Activated CD4-positive, alpha-beta T cell treated with anti-CD3 and anti-CD28 coated beads, Interleukin-2, amount 10 ng/mL, durations not matched to agents 7 days and 5 days (primary cell): ENCODE measurements at regions not wholly inside any gene's neighbourhood (a gene's known extent, or its start where the extent isn't known, plus 50 kb on each side); places are given as distances from the start of the nearest gene placed in this dataset.
"Not testable (repeated sequence)": the region's sequence is repeated elsewhere in the genome, so short reads cannot be mapped to it uniquely, and the experiment has no call there.

Experiments used
- CTCF ChIA-PET: fragments of 350-600 bp; sonication (Branson Sonifier 250); formaldehyde crosslinking; loops from one replicate; lab custom pipeline; 2021; ENCODE audit warnings: antibody characterized with exemption; lab: Charles Lee
- POLR2A ChIA-PET: fragments of 350-600 bp; sonication (Branson Sonifier 250); formaldehyde crosslinking; loops from one replicate; lab custom pipeline; 2021; ENCODE audit warnings: antibody characterized with exemption; lab: Charles Lee
- DNase-seq: peaks from one replicate; pipeline ENCODE4 v3.0.0-alpha.2; 2020
- H3K27ac Mint-ChIP-seq: one replicate; pipeline ENCODE4 v1.8.0; 2021; ENCODE audit warnings: mild to moderate bottlenecking, moderate library complexity, mixed read lengths
- H3K27me3 Mint-ChIP-seq: one replicate; pipeline ENCODE4 v1.8.0; 2021; ENCODE audit warnings: mixed read lengths
- H3K36me3 Mint-ChIP-seq: one replicate; pipeline ENCODE4 v1.8.0; 2021; ENCODE audit warnings: low read depth, mixed read lengths
- H3K4me1 Mint-ChIP-seq: one replicate; pipeline ENCODE4 v1.8.0; 2021; ENCODE audit warnings: mixed read lengths
- H3K4me3 Mint-ChIP-seq: one replicate; pipeline ENCODE4 v1.8.0; 2021; ENCODE audit warnings: mild to moderate bottlenecking, moderate library complexity, mixed read lengths
- H3K9me3 Mint-ChIP-seq: one replicate; pipeline ENCODE4 v1.8.0; 2021; ENCODE audit warnings: mixed read lengths

- H3K27ac Mint-ChIP-seq: no peak overlapping the region
- H3K9me3 Mint-ChIP-seq: no peaks in the 10 kb centered on the region
- H3K27me3 Mint-ChIP-seq: no peaks in the 10 kb centered on the region
Observed at GRCh38 chr20:22684072-22684762, 99.8 kb upstream of the FOXA2 start.

GRCh38 chr20:22684763-22685443 lies 100.5 kb upstream of the FOXA2 start:
- POLR2A ChIA-PET: no interaction called here
- no peaks in the 10 kb centered on the region for H3K4me1 Mint-ChIP-seq
- H3K27me3 Mint-ChIP-seq: no peaks in the 10 kb centered on the region
- no peaks in the 10 kb centered on the region for H3K9me3 Mint-ChIP-seq
- CTCF ChIA-PET: interaction anchor here (0.6 kb wide), 1 partner anchor 212 kb away, joined by 5 read pairs; no protein-coding TSS in a partner anchor
- no peak for DNase-seq
- no peak overlapping the region for H3K4me3 Mint-ChIP-seq
- H3K27ac Mint-ChIP-seq: no peak overlapping the region
- no peaks in the 10 kb centered on the region for H3K36me3 Mint-ChIP-seq

More at GRCh38 chr20:22684072-22684762, 99.8 kb upstream of the FOXA2 start:
- no peaks in the 10 kb centered on the region for H3K4me1 Mint-ChIP-seq
- H3K4me3 Mint-ChIP-seq: no peak overlapping the region
- H3K36me3 Mint-ChIP-seq: no peaks in the 10 kb centered on the region
- ChIA-PET CTCF (no interaction called here), POLR2A (no interaction called here)
- peak; percentile 45 for DNase-seq

- Mint-ChIP-seq H3K27ac (no peak overlapping the region), H3K36me3 (no peaks in the 10 kb centered on the region), H3K27me3 (no peaks in the 10 kb centered on the region), H3K9me3 (no peaks in the 10 kb centered on the region), H3K4me1 (no peaks in the 10 kb centered on the region), H3K4me3 (no peak overlapping the region)
- DNase-seq: no peak
- POLR2A ChIA-PET: no interaction called here
- CTCF ChIA-PET: no interaction called here
Observed at GRCh38 chr20:22686097-22686496, 101.7 kb upstream of the FOXA2 start.

GRCh38 chr20:22687676-22688349 lies 103.4 kb upstream of the FOXA2 start:
- no peak for DNase-seq
- ChIA-PET POLR2A (no interaction called here), CTCF (no interaction called here)
- no peaks in the 10 kb centered on the region for H3K27me3 Mint-ChIP-seq
- H3K27ac Mint-ChIP-seq: no peak overlapping the region
- H3K9me3 Mint-ChIP-seq: no peaks in the 10 kb centered on the region
- H3K36me3 Mint-ChIP-seq: no peaks in the 10 kb centered on the region
- H3K4me3 Mint-ChIP-seq: no peak overlapping the region
- no peaks in the 10 kb centered on the region for H3K4me1 Mint-ChIP-seq

- CTCF ChIA-PET: no interaction called here
- Mint-ChIP-seq H3K4me3 (no peak overlapping the region), H3K36me3 (no peaks in the 10 kb centered on the region), H3K4me1 (no peaks in the 10 kb centered on the region), H3K27ac (no peak overlapping the region), H3K9me3 (no peaks in the 10 kb centered on the region), H3K27me3 (no peaks in the 10 kb centered on the region)
- POLR2A ChIA-PET: no interaction called here
- DNase-seq: no peak
Observed at GRCh38 chr20:22688485-22688884, 104.1 kb upstream of the FOXA2 start.

- Mint-ChIP-seq H3K4me1 (no peaks in the 10 kb centered on the region), H3K27me3 (no peaks in the 10 kb centered on the region), H3K27ac (no peak overlapping the region), H3K9me3 (no peaks in the 10 kb centered on the region), H3K4me3 (no peak overlapping the region), H3K36me3 (no peaks in the 10 kb centered on the region)
- ChIA-PET POLR2A (no interaction called here), CTCF (no interaction called here)
- DNase-seq: no peak
Observed at GRCh38 chr20:22689266-22689665, 104.9 kb upstream of the FOXA2 start.

- ChIA-PET POLR2A (no interaction called here), CTCF (interaction anchor here (2.6 kb wide), 1 partner anchor 10 kb away, joined by 10 read pairs; no protein-coding TSS in a partner anchor)
- H3K4me1 Mint-ChIP-seq: no peaks in the 10 kb centered on the region
- no peaks in the 10 kb centered on the region for H3K9me3 Mint-ChIP-seq
- H3K27me3 Mint-ChIP-seq: no peaks in the 10 kb centered on the region
- H3K36me3 Mint-ChIP-seq: no peaks in the 10 kb centered on the region
- no peak overlapping the region for H3K27ac Mint-ChIP-seq
- no peak for DNase-seq
- H3K4me3 Mint-ChIP-seq: no peak overlapping the region
Observed at GRCh38 chr20:22690000-22690399, 105.6 kb upstream of the FOXA2 start.

- Mint-ChIP-seq H3K4me3 (no peak overlapping the region), H3K27ac (no peak overlapping the region), H3K4me1 (no peaks in the 10 kb centered on the region), H3K27me3 (no peaks in the 10 kb centered on the region), H3K9me3 (no peaks in the 10 kb centered on the region), H3K36me3 (no peaks in the 10 kb centered on the region)
- no peak for DNase-seq
- CTCF ChIA-PET: interaction anchor here (2.6 kb wide), 1 partner anchor 10 kb away, joined by 10 read pairs; no protein-coding TSS in a partner anchor
- POLR2A ChIA-PET: no interaction called here
Observed at GRCh38 chr20:22690616-22691179, 106.3 kb upstream of the FOXA2 start.

GRCh38 chr20:22691369-22692118 lies 107.2 kb upstream of the FOXA2 start:
- Mint-ChIP-seq H3K4me3 (no peak overlapping the region), H3K9me3 (no peaks in the 10 kb centered on the region), H3K27me3 (no peaks in the 10 kb centered on the region), H3K27ac (no peak overlapping the region), H3K36me3 (no peaks in the 10 kb centered on the region), H3K4me1 (no peaks in the 10 kb centered on the region)
- ChIA-PET POLR2A (interaction anchor here (0.6 to 0.9 kb wide), 2 partner anchors 649 to 673 kb away, joined by 3 read pairs; no protein-coding TSS in a partner anchor), CTCF (interaction anchor here (0.6 to 2.6 kb wide), 6 partner anchors 9 to 648 kb away, joined by 3 to 10 read pairs (median 4); no protein-coding TSS in a partner anchor)
- peak; percentile 57 for DNase-seq

GRCh38 chr20:22692119-22692475 lies 107.7 kb upstream of the FOXA2 start:
- DNase-seq: no peak
- H3K9me3 Mint-ChIP-seq: no peaks in the 10 kb centered on the region
- ChIA-PET POLR2A (interaction anchor here (0.9 kb wide), 1 partner anchor 648 kb away, joined by 3 read pairs; no protein-coding TSS in a partner anchor), CTCF (interaction anchor here (0.6 to 2.6 kb wide), 6 partner anchors 8 to 647 kb away, joined by 3 to 10 read pairs (median 4); no protein-coding TSS in a partner anchor)
- H3K27me3 Mint-ChIP-seq: no peaks in the 10 kb centered on the region
- H3K27ac Mint-ChIP-seq: no peak overlapping the region
- H3K36me3 Mint-ChIP-seq: no peaks in the 10 kb centered on the region
- H3K4me3 Mint-ChIP-seq: no peak overlapping the region
- H3K4me1 Mint-ChIP-seq: no peaks in the 10 kb centered on the region

GRCh38 chr20:22692620-22693019 lies 108.2 kb upstream of the FOXA2 start:
- H3K36me3 Mint-ChIP-seq, H3K4me1 Mint-ChIP-seq, H3K27me3 Mint-ChIP-seq, POLR2A ChIA-PET, DNase-seq, H3K9me3 Mint-ChIP-seq, H3K27ac Mint-ChIP-seq, H3K4me3 Mint-ChIP-seq: not testable (repeated sequence)
- CTCF ChIA-PET: interaction anchor here (0.6 to 2.6 kb wide), 6 partner anchors 8 to 553 kb away, joined by 3 to 10 read pairs (median 4); no protein-coding TSS in a partner anchor

- Mint-ChIP-seq H3K36me3 (no peaks in the 10 kb centered on the region), H3K9me3 (no peaks in the 10 kb centered on the region), H3K27ac (no peak overlapping the region), H3K27me3 (no peaks in the 10 kb centered on the region), H3K4me1 (no peaks in the 10 kb centered on the region), H3K4me3 (no peak overlapping the region)
- CTCF ChIA-PET: interaction anchor here (1.0 kb wide), 1 partner anchor 16 kb away, joined by 3 read pairs; no protein-coding TSS in a partner anchor
- no peak for DNase-seq
- POLR2A ChIA-PET: no interaction called here
Observed at GRCh38 chr20:22696759-22697158, 112.4 kb upstream of the FOXA2 start.
